ENCODE measurements at regions not wholly inside any gene's neighbourhood (a gene's known extent, or its start where the extent isn't known, plus 50 kb on each side); places are given as distances from the start of the nearest gene placed in this dataset. TPM values are rescaled to one million over a fixed set of nuclear protein-coding genes. Genes with fewer than 3 reads are reported as not detected.

GRCh38 chr18:8552151-8552550 lies 57.1 kb upstream of the RAB12 start:
- H3F3A ChIP-seq (ENCODE audit: low read depth): no peaks in the 10 kb centered on the region
- no peak for TF ChIP-seq EZH2phosphoT487 (IDR thresholded peaks at IDR 0.05)
- no peak for TF ChIP-seq EZH2 (IDR thresholded peaks at IDR 0.05)
- no peak for TF ChIP-seq CTCF (IDR thresholded peaks at IDR 0.05)
- Mint-ChIP-seq H3K9me3 (no peaks in the 10 kb centered on the region), H3K4me1 (peaks cover 13% of the 10 kb centered on the region), H3K36me3 (no peaks in the 10 kb centered on the region), H3K27me3 (ENCODE audit: insufficient read depth, low read depth) (peaks cover 11% of the 10 kb centered on the region), H3K4me3 (no peak overlapping the region), H3K27ac (no peak overlapping the region)
- no peaks in the 10 kb centered on the region for H3K4me1 ChIP-seq
- no peak overlapping the region for H3K27ac ChIP-seq
- no peak overlapping the region for H3K4me2 ChIP-seq
- no peaks in the 10 kb centered on the region for H4K20me1 ChIP-seq (ENCODE audit: low read depth)
- H3K27me3 ChIP-seq: no peaks in the 10 kb centered on the region
- no peak overlapping the region for H3K9ac ChIP-seq
- H3K9me3 ChIP-seq (ENCODE audit: low read depth): no peaks in the 10 kb centered on the region
- no peaks in the 10 kb centered on the region for H3K36me3 ChIP-seq
- H3K4me3 ChIP-seq: no peak overlapping the region
- no peak for DNase-seq (ENCODE audit: low spot score)
- H2AFZ ChIP-seq (replicated peaks): no peak overlapping the region
- H3K79me2 ChIP-seq (ENCODE audit: low read depth): no peaks in the 10 kb centered on the region

- Mint-ChIP-seq H3K9me3 (no peaks in the 10 kb centered on the region), H3K36me3 (no peaks in the 10 kb centered on the region), H3K27ac (no peak overlapping the region), H3K4me1 (peaks cover 12% of the 10 kb centered on the region), H3K27me3 (ENCODE audit: insufficient read depth, low read depth) (peaks cover 13% of the 10 kb centered on the region), H3K4me3 (no peak overlapping the region)
- Histone ChIP-seq H3K4me3 (no peak overlapping the region), H4K20me1 (ENCODE audit: low read depth) (no peaks in the 10 kb centered on the region), H3K27me3 (no peaks in the 10 kb centered on the region), H3K27ac (no peak overlapping the region), H3K9ac (no peak overlapping the region), H3K79me2 (ENCODE audit: low read depth) (no peaks in the 10 kb centered on the region), H2AFZ (replicated peaks) (no peak overlapping the region), H3K9me3 (ENCODE audit: low read depth) (no peaks in the 10 kb centered on the region), H3F3A (ENCODE audit: low read depth) (no peaks in the 10 kb centered on the region), H3K4me1 (no peaks in the 10 kb centered on the region), H3K36me3 (no peaks in the 10 kb centered on the region), H3K4me2 (no peak overlapping the region)
- TF ChIP-seq CTCF (IDR thresholded peaks at IDR 0.05) (no peak), EZH2 (IDR thresholded peaks at IDR 0.05) (no peak)
- DNase-seq (ENCODE audit: low spot score): no peak
Observed at GRCh38 chr18:8554354-8554753, 54.9 kb upstream of the RAB12 start.

GRCh38 chr18:8556424-8556823 lies 52.8 kb upstream of the RAB12 start:
- Mint-ChIP-seq H3K4me1 (peaks cover 11% of the 10 kb centered on the region), H3K27ac (no peak overlapping the region), H3K36me3 (no peaks in the 10 kb centered on the region), H3K27me3 (ENCODE audit: insufficient read depth, low read depth) (peaks cover 13% of the 10 kb centered on the region), H3K4me3 (no peak overlapping the region), H3K9me3 (no peaks in the 10 kb centered on the region)
- Histone ChIP-seq H3K4me3 (no peak overlapping the region), H3K27ac (no peak overlapping the region), H3K4me2 (no peak overlapping the region), H3K9me3 (ENCODE audit: low read depth) (no peaks in the 10 kb centered on the region), H3K36me3 (no peaks in the 10 kb centered on the region), H2AFZ (replicated peaks) (no peak overlapping the region), H3K27me3 (no peaks in the 10 kb centered on the region), H3K79me2 (ENCODE audit: low read depth) (no peaks in the 10 kb centered on the region), H3K4me1 (no peaks in the 10 kb centered on the region), H3F3A (ENCODE audit: low read depth) (no peaks in the 10 kb centered on the region), H4K20me1 (ENCODE audit: low read depth) (no peaks in the 10 kb centered on the region), H3K9ac (no peak overlapping the region)
- TF ChIP-seq EZH2 (IDR thresholded peaks at IDR 0.05) (no peak), EZH2phosphoT487 (IDR thresholded peaks at IDR 0.05) (no peak), CTCF (IDR thresholded peaks at IDR 0.05) (no peak)
- no peak for DNase-seq (ENCODE audit: low spot score)

Small RNA genes lying in the stretch of these regions (small RNA-seq; reads per million reads assigned to genes)
- not detected for gene RN7SL50P

Data from neural progenitor cell (in vitro differentiated cells).